Astrocyte (in vitro differentiated cells and primary cell): ENCODE measurements at regions not wholly inside any gene's neighbourhood (a gene's known extent, or its start where the extent isn't known, plus 50 kb on each side); places are given as distances from the start of the nearest gene placed in this dataset.

Experiments
- EZH2 ChIP-seq: IDR thresholded peaks from 2 replicates; pipeline ENCODE4 v1.6.1; 2012; ENCODE audit warnings: mild to moderate bottlenecking, low read length, inconsistent platforms; ENCODE audit not compliant: insufficient read depth
- TF ChIP-seq, protein P1 (sequence below): IDR thresholded peaks from 2 replicates; pipeline ENCODE4 v1.5.1; 2011; ENCODE audit warnings: low read depth, mild to moderate bottlenecking, inconsistent platforms, low read length, moderate library complexity; ENCODE audit not compliant: insufficient read depth

DNA sequence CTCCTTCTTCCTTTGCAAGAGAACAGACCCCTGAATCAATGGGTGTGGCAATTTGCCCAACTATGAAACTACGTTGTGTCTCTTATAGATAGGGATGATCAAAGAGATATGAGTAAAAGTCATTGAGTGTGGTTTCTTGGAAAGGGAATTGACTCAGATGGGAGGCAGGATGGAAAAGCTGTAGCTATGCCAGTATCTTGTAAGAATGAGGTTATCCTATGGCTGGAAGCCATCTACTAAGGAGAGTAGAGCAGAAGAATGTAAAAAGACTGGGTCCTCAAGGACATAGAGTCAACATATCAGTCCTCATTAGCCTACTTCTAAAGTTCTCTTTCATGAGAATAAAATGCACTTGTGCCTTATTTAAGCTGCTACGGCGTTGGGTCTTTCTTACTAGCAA is 78.9 kb upstream of the POU2AF2 start:
- TF ChIP-seq, protein P1, sequence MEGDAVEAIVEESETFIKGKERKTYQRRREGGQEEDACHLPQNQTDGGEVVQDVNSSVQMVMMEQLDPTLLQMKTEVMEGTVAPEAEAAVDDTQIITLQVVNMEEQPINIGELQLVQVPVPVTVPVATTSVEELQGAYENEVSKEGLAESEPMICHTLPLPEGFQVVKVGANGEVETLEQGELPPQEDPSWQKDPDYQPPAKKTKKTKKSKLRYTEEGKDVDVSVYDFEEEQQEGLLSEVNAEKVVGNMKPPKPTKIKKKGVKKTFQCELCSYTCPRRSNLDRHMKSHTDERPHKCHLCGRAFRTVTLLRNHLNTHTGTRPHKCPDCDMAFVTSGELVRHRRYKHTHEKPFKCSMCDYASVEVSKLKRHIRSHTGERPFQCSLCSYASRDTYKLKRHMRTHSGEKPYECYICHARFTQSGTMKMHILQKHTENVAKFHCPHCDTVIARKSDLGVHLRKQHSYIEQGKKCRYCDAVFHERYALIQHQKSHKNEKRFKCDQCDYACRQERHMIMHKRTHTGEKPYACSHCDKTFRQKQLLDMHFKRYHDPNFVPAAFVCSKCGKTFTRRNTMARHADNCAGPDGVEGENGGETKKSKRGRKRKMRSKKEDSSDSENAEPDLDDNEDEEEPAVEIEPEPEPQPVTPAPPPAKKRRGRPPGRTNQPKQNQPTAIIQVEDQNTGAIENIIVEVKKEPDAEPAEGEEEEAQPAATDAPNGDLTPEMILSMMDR: no peak
- TF ChIP-seq EZH2: no peak
